ENCODE measurements at regions not wholly inside any gene's neighbourhood (a gene's known extent, or its start where the extent isn't known, plus 50 kb on each side); places are given as distances from the start of the nearest gene placed in this dataset.

DNA sequence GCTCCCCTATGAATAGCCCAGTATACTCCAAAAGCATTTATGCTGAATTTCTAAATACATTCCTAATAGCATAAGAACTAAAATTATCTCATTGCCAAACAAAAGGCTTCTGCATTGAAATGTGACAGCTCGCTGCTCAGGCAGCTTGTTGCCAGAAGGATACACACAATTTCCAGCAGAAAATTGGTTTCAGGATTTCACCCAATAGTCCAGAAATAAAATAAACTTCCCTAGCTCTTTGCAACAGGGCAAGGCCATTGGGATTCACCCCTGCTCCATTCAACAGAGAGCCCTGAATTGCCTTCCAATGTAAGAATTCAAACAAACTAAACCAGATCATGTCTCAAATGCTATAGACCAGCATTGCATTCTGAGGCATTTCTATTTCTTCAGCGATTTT, 70.7 kb downstream of the RBM43 start:
- ChIA-PET POLR2A (ENCODE audit: unreplicated experiment) (no interaction called here), CTCF (no interaction called here)
- no peak for DNase-seq
- H4K20me1 ChIP-seq (ENCODE audit: insufficient read depth) = no peaks in the 10 kb centered on the region
- no peaks in the 10 kb centered on the region for H3K9me3 ChIP-seq (ENCODE audit: insufficient read depth, low read depth)
- no peak overlapping the region for H3K4me2 ChIP-seq
- H3K4me1 ChIP-seq (replicated peaks; ENCODE audit: insufficient read depth) = no peaks in the 10 kb centered on the region
- H3K79me2 ChIP-seq (ENCODE audit: low read depth) = no peaks in the 10 kb centered on the region
- no peak overlapping the region for H3K4me3 ChIP-seq
- no peaks in the 10 kb centered on the region for H3K27me3 ChIP-seq (ENCODE audit: insufficient read depth, low read depth)
- no peak overlapping the region for H2AFZ ChIP-seq
- TF ChIP-seq EZH2 (IDR thresholded peaks at IDR 0.05; ENCODE audit: low read depth) = no peak
- TF ChIP-seq, protein P1, sequence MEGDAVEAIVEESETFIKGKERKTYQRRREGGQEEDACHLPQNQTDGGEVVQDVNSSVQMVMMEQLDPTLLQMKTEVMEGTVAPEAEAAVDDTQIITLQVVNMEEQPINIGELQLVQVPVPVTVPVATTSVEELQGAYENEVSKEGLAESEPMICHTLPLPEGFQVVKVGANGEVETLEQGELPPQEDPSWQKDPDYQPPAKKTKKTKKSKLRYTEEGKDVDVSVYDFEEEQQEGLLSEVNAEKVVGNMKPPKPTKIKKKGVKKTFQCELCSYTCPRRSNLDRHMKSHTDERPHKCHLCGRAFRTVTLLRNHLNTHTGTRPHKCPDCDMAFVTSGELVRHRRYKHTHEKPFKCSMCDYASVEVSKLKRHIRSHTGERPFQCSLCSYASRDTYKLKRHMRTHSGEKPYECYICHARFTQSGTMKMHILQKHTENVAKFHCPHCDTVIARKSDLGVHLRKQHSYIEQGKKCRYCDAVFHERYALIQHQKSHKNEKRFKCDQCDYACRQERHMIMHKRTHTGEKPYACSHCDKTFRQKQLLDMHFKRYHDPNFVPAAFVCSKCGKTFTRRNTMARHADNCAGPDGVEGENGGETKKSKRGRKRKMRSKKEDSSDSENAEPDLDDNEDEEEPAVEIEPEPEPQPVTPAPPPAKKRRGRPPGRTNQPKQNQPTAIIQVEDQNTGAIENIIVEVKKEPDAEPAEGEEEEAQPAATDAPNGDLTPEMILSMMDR (conservative IDR thresholded peaks at IDR 0.05) = no peak
- H3K27ac ChIP-seq = no peak overlapping the region
- H3K9me2 ChIP-seq (ENCODE audit: insufficient read depth) = no peaks in the 10 kb centered on the region
- no peaks in the 10 kb centered on the region for H3F3A ChIP-seq (ENCODE audit: insufficient read depth, low read depth)
- BruUV-seq (replicated peaks) = no TSS peak
- H3K36me3 ChIP-seq (ENCODE audit: low read depth) = no peaks in the 10 kb centered on the region
- intact Hi-C loops (cut with micrococcal nuclease; ENCODE audit: unreplicated experiment) = no loop called here

DNA sequence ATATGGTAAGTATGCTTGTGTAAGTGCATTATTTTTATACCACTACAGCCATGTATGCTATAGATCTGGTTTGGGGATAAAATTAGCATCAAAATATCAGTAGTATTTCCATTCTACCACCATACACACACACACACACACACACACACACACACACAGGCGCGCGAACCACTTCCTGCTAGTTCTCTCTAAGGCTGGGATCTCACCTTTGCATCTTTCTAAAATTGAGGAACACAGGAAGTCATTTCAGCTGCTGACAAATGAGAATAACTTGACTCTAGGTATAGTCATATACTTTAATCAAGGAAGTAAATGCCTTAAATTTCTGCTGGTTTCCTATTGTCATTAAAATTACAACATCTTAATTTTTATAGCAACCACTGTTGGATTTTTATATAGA, 72.5 kb downstream of the RBM43 start:
- no peaks in the 10 kb centered on the region for H3F3A ChIP-seq (ENCODE audit: insufficient read depth, low read depth)
- intact Hi-C loops (cut with micrococcal nuclease; ENCODE audit: unreplicated experiment) = no loop called here
- H3K9me2 ChIP-seq (ENCODE audit: insufficient read depth) = no peaks in the 10 kb centered on the region
- ChIA-PET POLR2A (ENCODE audit: unreplicated experiment) (no interaction called here), CTCF (no interaction called here)
- TF ChIP-seq, protein P1 (conservative IDR thresholded peaks at IDR 0.05) = no peak
- no peak for TF ChIP-seq EZH2 (IDR thresholded peaks at IDR 0.05; ENCODE audit: low read depth)
- no peaks in the 10 kb centered on the region for H4K20me1 ChIP-seq (ENCODE audit: insufficient read depth)
- H3K4me2 ChIP-seq = no peak overlapping the region
- H3K27ac ChIP-seq = no peak overlapping the region
- no peak overlapping the region for H3K4me3 ChIP-seq
- DNase-seq = peak in 1 of 2 experiments; percentile 35
- H3K9me3 ChIP-seq (ENCODE audit: insufficient read depth, low read depth) = no peaks in the 10 kb centered on the region
- no peaks in the 10 kb centered on the region for H3K79me2 ChIP-seq (ENCODE audit: low read depth)
- H3K36me3 ChIP-seq (ENCODE audit: low read depth) = no peaks in the 10 kb centered on the region
- no peaks in the 10 kb centered on the region for H3K27me3 ChIP-seq (ENCODE audit: insufficient read depth, low read depth)
- H2AFZ ChIP-seq = no peak overlapping the region
- no TSS peak for BruUV-seq (replicated peaks)
- H3K4me1 ChIP-seq (replicated peaks; ENCODE audit: insufficient read depth) = no peaks in the 10 kb centered on the region

GRCh38 chr2:151186011-151186410, 75.7 kb downstream of the RBM43 start:
- TF ChIP-seq, protein P1 (conservative IDR thresholded peaks at IDR 0.05) = no peak
- no peak for TF ChIP-seq EZH2 (IDR thresholded peaks at IDR 0.05; ENCODE audit: low read depth)
- Histone ChIP-seq H3K79me2 (ENCODE audit: low read depth) (no peaks in the 10 kb centered on the region), H3K27ac (no peak overlapping the region), H2AFZ (no peak overlapping the region), H3F3A (ENCODE audit: insufficient read depth, low read depth) (no peaks in the 10 kb centered on the region), H3K4me3 (no peak overlapping the region), H3K9me2 (ENCODE audit: insufficient read depth) (no peaks in the 10 kb centered on the region), H4K20me1 (ENCODE audit: insufficient read depth) (no peaks in the 10 kb centered on the region), H3K4me2 (no peak overlapping the region), H3K9me3 (ENCODE audit: insufficient read depth, low read depth) (no peaks in the 10 kb centered on the region), H3K36me3 (ENCODE audit: low read depth) (no peaks in the 10 kb centered on the region), H3K27me3 (ENCODE audit: insufficient read depth, low read depth) (no peaks in the 10 kb centered on the region), H3K4me1 (replicated peaks; ENCODE audit: insufficient read depth) (no peaks in the 10 kb centered on the region)
- POLR2A ChIA-PET (ENCODE audit: unreplicated experiment) = no interaction called here
- DNase-seq = no peak
- intact Hi-C loops (cut with micrococcal nuclease; ENCODE audit: unreplicated experiment) = no loop called here
- CTCF ChIA-PET = no interaction called here
- no TSS peak for BruUV-seq (replicated peaks)

Measured in PC-9 (cell line).